ENCODE measurements at regions not wholly inside any gene's neighbourhood (a gene's known extent, or its start where the extent isn't known, plus 50 kb on each side); places are given as distances from the start of the nearest gene placed in this dataset.
"Not testable (repeated sequence)": the region's sequence is repeated elsewhere in the genome, so short reads cannot be mapped to it uniquely, and the experiment has no call there.

- Histone ChIP-seq H3K36me3 (ENCODE audit: control insufficient read depth, insufficient read depth, low read length) (no peaks in the 10 kb centered on the region), H3K4me1 (ENCODE audit: control insufficient read depth, insufficient read depth, low read length) (no peaks in the 10 kb centered on the region), H3K9me3 (ENCODE audit: control insufficient read depth, low read length) (no peaks in the 10 kb centered on the region), H3K9ac (ENCODE audit: low read length) (no peak overlapping the region), H3K27me3 (ENCODE audit: control insufficient read depth, insufficient read depth, low read length) (no peaks in the 10 kb centered on the region), H3K4me3 (ENCODE audit: low read length) (no peak overlapping the region)
Measured at GRCh38 chr6:27111743-27112142, 135.8 kb upstream of the PRSS16 start.

GRCh38 chr6:27112974-27113373 lies 134.5 kb upstream of the PRSS16 start:
- no peak overlapping the region for H3K9ac ChIP-seq (ENCODE audit: low read length)
- H3K9me3 ChIP-seq (ENCODE audit: control insufficient read depth, low read length), result no peaks in the 10 kb centered on the region
- H3K27me3 ChIP-seq (ENCODE audit: control insufficient read depth, insufficient read depth, low read length), result no peaks in the 10 kb centered on the region
- no peaks in the 10 kb centered on the region for H3K4me1 ChIP-seq (ENCODE audit: control insufficient read depth, insufficient read depth, low read length)
- H3K36me3 ChIP-seq (ENCODE audit: control insufficient read depth, insufficient read depth, low read length), result no peaks in the 10 kb centered on the region
- H3K4me3 ChIP-seq (ENCODE audit: low read length), result no peak overlapping the region

- no peak overlapping the region for H3K9ac ChIP-seq (ENCODE audit: low read length)
- H3K4me3 ChIP-seq (ENCODE audit: low read length), result no peak overlapping the region
- H3K4me1 ChIP-seq (ENCODE audit: control insufficient read depth, insufficient read depth, low read length), result no peaks in the 10 kb centered on the region
- no peaks in the 10 kb centered on the region for H3K36me3 ChIP-seq (ENCODE audit: control insufficient read depth, insufficient read depth, low read length)
- no peaks in the 10 kb centered on the region for H3K9me3 ChIP-seq (ENCODE audit: control insufficient read depth, low read length)
- H3K27me3 ChIP-seq (ENCODE audit: control insufficient read depth, insufficient read depth, low read length), result no peaks in the 10 kb centered on the region
Measured at GRCh38 chr6:27119329-27119728, 128.2 kb upstream of the PRSS16 start.

GRCh38 chr6:27119761-27120160 lies 127.7 kb upstream of the PRSS16 start:
- no peak overlapping the region for H3K4me3 ChIP-seq (ENCODE audit: low read length)
- no peaks in the 10 kb centered on the region for H3K4me1 ChIP-seq (ENCODE audit: control insufficient read depth, insufficient read depth, low read length)
- no peak overlapping the region for H3K9ac ChIP-seq (ENCODE audit: low read length)
- no peaks in the 10 kb centered on the region for H3K9me3 ChIP-seq (ENCODE audit: control insufficient read depth, low read length)
- H3K27me3 ChIP-seq (ENCODE audit: control insufficient read depth, insufficient read depth, low read length), result no peaks in the 10 kb centered on the region
- no peaks in the 10 kb centered on the region for H3K36me3 ChIP-seq (ENCODE audit: control insufficient read depth, insufficient read depth, low read length)

- no peaks in the 10 kb centered on the region for H3K36me3 ChIP-seq (ENCODE audit: control insufficient read depth, insufficient read depth, low read length)
- H3K9ac ChIP-seq (ENCODE audit: low read length), result no peak overlapping the region
- no peaks in the 10 kb centered on the region for H3K27me3 ChIP-seq (ENCODE audit: control insufficient read depth, insufficient read depth, low read length)
- no peaks in the 10 kb centered on the region for H3K9me3 ChIP-seq (ENCODE audit: control insufficient read depth, low read length)
- H3K4me3 ChIP-seq (ENCODE audit: low read length), result no peak overlapping the region
- H3K4me1 ChIP-seq (ENCODE audit: control insufficient read depth, insufficient read depth, low read length), result no peaks in the 10 kb centered on the region
Measured at GRCh38 chr6:27121640-27122039, 125.9 kb upstream of the PRSS16 start.

GRCh38 chr6:27124252-27124657 lies 123.2 kb upstream of the PRSS16 start:
- no peaks in the 10 kb centered on the region for H3K27me3 ChIP-seq (ENCODE audit: control insufficient read depth, insufficient read depth, low read length)
- H3K9me3 ChIP-seq (ENCODE audit: control insufficient read depth, low read length), result no peaks in the 10 kb centered on the region
- no peaks in the 10 kb centered on the region for H3K36me3 ChIP-seq (ENCODE audit: control insufficient read depth, insufficient read depth, low read length)
- H3K4me3 ChIP-seq (ENCODE audit: low read length), result no peak overlapping the region
- H3K9ac ChIP-seq (ENCODE audit: low read length), result no peak overlapping the region
- H3K4me1 ChIP-seq (ENCODE audit: control insufficient read depth, insufficient read depth, low read length), result no peaks in the 10 kb centered on the region

- Histone ChIP-seq H3K36me3 (ENCODE audit: control insufficient read depth, insufficient read depth, low read length) (no peaks in the 10 kb centered on the region), H3K4me3 (ENCODE audit: low read length) (no peak overlapping the region), H3K27me3 (ENCODE audit: control insufficient read depth, insufficient read depth, low read length) (no peaks in the 10 kb centered on the region)
Measured at GRCh38 chr6:27126046-27126814, 121.3 kb upstream of the PRSS16 start.

GRCh38 chr6:27126815-27127537 lies 120.5 kb upstream of the PRSS16 start:
- Histone ChIP-seq H3K27me3 (ENCODE audit: control insufficient read depth, insufficient read depth, low read length) (no peaks in the 10 kb centered on the region), H3K4me3 (ENCODE audit: low read length) (no peak overlapping the region), H3K36me3 (ENCODE audit: control insufficient read depth, insufficient read depth, low read length) (no peaks in the 10 kb centered on the region), H3K9ac (ENCODE audit: low read length) (no peak overlapping the region), H3K9me3 (ENCODE audit: control insufficient read depth, low read length) (no peaks in the 10 kb centered on the region), H3K4me1 (ENCODE audit: control insufficient read depth, insufficient read depth, low read length) (peaks cover 4% of the 10 kb centered on the region)

More at GRCh38 chr6:27126046-27126814, 121.3 kb upstream of the PRSS16 start:
- Histone ChIP-seq H3K4me1 (ENCODE audit: control insufficient read depth, insufficient read depth, low read length) (peaks cover 3% of the 10 kb centered on the region), H3K9me3 (ENCODE audit: control insufficient read depth, low read length) (no peaks in the 10 kb centered on the region), H3K9ac (ENCODE audit: low read length) (no peak overlapping the region)

GRCh38 chr6:27127874-27128273 lies 119.6 kb upstream of the PRSS16 start:
- H3K9ac ChIP-seq (ENCODE audit: low read length); H3K4me3 ChIP-seq (ENCODE audit: low read length); H3K27me3 ChIP-seq (ENCODE audit: control insufficient read depth, insufficient read depth, low read length); H3K4me1 ChIP-seq (ENCODE audit: control insufficient read depth, insufficient read depth, low read length); H3K9me3 ChIP-seq (ENCODE audit: control insufficient read depth, low read length); H3K36me3 ChIP-seq (ENCODE audit: control insufficient read depth, insufficient read depth, low read length): not testable (repeated sequence)

GRCh38 chr6:27128311-27129094 lies 119.0 kb upstream of the PRSS16 start:
- H3K4me1 ChIP-seq (ENCODE audit: control insufficient read depth, insufficient read depth, low read length), result peaks cover 8% of the 10 kb centered on the region
- H3K4me3 ChIP-seq (ENCODE audit: low read length), result no peak overlapping the region
- no peak overlapping the region for H3K9ac ChIP-seq (ENCODE audit: low read length)
- no peaks in the 10 kb centered on the region for H3K36me3 ChIP-seq (ENCODE audit: control insufficient read depth, insufficient read depth, low read length)
- no peaks in the 10 kb centered on the region for H3K27me3 ChIP-seq (ENCODE audit: control insufficient read depth, insufficient read depth, low read length)
- no peaks in the 10 kb centered on the region for H3K9me3 ChIP-seq (ENCODE audit: control insufficient read depth, low read length)

GRCh38 chr6:27129095-27129815 lies 118.2 kb upstream of the PRSS16 start:
- H3K4me3 ChIP-seq (ENCODE audit: low read length), result no peak overlapping the region
- H3K4me1 ChIP-seq (ENCODE audit: control insufficient read depth, insufficient read depth, low read length), result peaks cover 15% of the 10 kb centered on the region
- H3K9ac ChIP-seq (ENCODE audit: low read length), result no peak overlapping the region
- H3K36me3 ChIP-seq (ENCODE audit: control insufficient read depth, insufficient read depth, low read length), result no peaks in the 10 kb centered on the region
- no peaks in the 10 kb centered on the region for H3K9me3 ChIP-seq (ENCODE audit: control insufficient read depth, low read length)
- H3K27me3 ChIP-seq (ENCODE audit: control insufficient read depth, insufficient read depth, low read length), result no peaks in the 10 kb centered on the region
